HCT116 (cell line): ENCODE measurements at regions not wholly inside any gene's neighbourhood (a gene's known extent, or its start where the extent isn't known, plus 50 kb on each side); places are given as distances from the start of the nearest gene placed in this dataset.

ENCODE experiments used
- CTCF ChIP-seq, 3 experiments: fragments of 200-600 bp in 1 of 3; sonication (generic) in 1 of 3; IDR thresholded peaks in 2 of 3; conservative IDR thresholded peaks in 1 of 3; 2 replicates each; pipeline ENCODE4 v1.5.1; 2012 to 2017; ENCODE audit warnings: low read depth in 2 of 3, low read length in 2 of 3, antibody characterized with exemption in 1 of 3, borderline replicate concordance in 1 of 3, control low read depth in 1 of 3, mild to moderate bottlenecking in 1 of 3, mixed read lengths in 1 of 3, mixed run types in 1 of 3, moderate library complexity in 1 of 3; ENCODE audit not compliant: insufficient read depth in 1 of 3
- EGR1 ChIP-seq: IDR thresholded peaks from 2 replicates; pipeline ENCODE4 v1.6.1; 2012; ENCODE audit warnings: low read depth
- ELF1 ChIP-seq: IDR thresholded peaks from 2 replicates; pipeline ENCODE4 v1.6.1; 2012; ENCODE audit warnings: low read depth, borderline replicate concordance
- EZH2 ChIP-seq: fragments of 200-600 bp; sonication (generic); IDR thresholded peaks from 2 replicates; pipeline ENCODE4 v1.6.1; 2017; ENCODE audit warnings: antibody characterized with exemption, mixed run types
- JUND ChIP-seq: IDR thresholded peaks from 2 replicates; pipeline ENCODE4 v1.6.1; 2012
- MAX ChIP-seq: IDR thresholded peaks from 2 replicates; pipeline ENCODE4 v1.6.1; 2012
- POLR2A ChIP-seq: IDR thresholded peaks from 2 replicates; pipeline ENCODE4 v1.7.0; 2011; ENCODE audit warnings: borderline replicate concordance; ENCODE audit not compliant: insufficient read depth, insufficient read length; ENCODE audit errors: extremely low read depth
- POLR2AphosphoS5 ChIP-seq: IDR thresholded peaks from 2 replicates; pipeline ENCODE4 v1.6.1; 2011; ENCODE audit warnings: mild to moderate bottlenecking, low read depth, low read length, moderate library complexity
- RAD21 ChIP-seq: IDR thresholded peaks from 2 replicates; pipeline ENCODE4 v1.6.1; 2012; ENCODE audit warnings: low read depth, mild to moderate bottlenecking
- REST ChIP-seq: IDR thresholded peaks from 2 replicates; pipeline ENCODE4 v1.6.1; 2012; ENCODE audit warnings: low read depth
- SIN3A ChIP-seq: IDR thresholded peaks from 2 replicates; pipeline ENCODE4 v1.6.1; 2012; ENCODE audit warnings: low read depth
- TCF7L2 ChIP-seq: IDR thresholded peaks from 2 replicates; pipeline ENCODE4 v1.7.0; 2011; ENCODE audit warnings: borderline replicate concordance, inconsistent platforms; ENCODE audit not compliant: insufficient read depth, insufficient read length; ENCODE audit errors: extremely low read depth
- YY1 ChIP-seq: IDR thresholded peaks from 2 replicates; pipeline ENCODE4 v1.6.1; 2011; ENCODE audit warnings: low read length, low read depth, moderate library complexity, mild to moderate bottlenecking; ENCODE audit not compliant: insufficient replicate concordance; ENCODE audit errors: extremely low read depth
- ZNF274 ChIP-seq: fragments of 200-500 bp; sonication (Bioruptor generic); IDR thresholded peaks from 2 replicates; pipeline ENCODE4 v1.6.1; 2014; ENCODE audit warnings: mild to moderate bottlenecking, low read depth, low read length, inconsistent platforms

DNA sequence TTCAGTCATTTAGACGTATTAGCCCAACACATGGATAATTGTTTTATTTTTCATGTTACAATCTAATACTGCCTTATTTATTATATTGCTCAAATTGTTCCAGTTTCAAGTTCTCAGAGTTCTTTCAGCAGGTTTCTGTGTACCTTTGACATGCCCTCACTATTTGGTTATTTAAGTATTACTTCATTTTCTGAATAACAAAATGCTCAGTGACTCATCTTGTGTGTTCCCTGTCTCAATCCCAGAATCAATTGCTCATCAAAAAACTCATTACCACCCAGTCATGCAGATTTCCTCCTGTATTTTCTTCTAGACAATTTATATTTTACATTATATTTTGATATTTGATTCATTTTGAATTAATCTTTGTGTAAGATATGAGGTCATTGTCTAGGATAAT lies 562.6 kb downstream of the ANXA1 start:
- TF ChIP-seq CTCF (IDR thresholded peaks at IDR 0.05 in 2 of 3, conservative IDR thresholded peaks at IDR 0.05 in 1 of 3; ENCODE audit: borderline replicate concordance in 1 of 3, insufficient read depth in 1 of 3, low read depth in 2 of 3, low read length in 2 of 3) (no peak), RAD21 (no peak), YY1 (no peak), TCF7L2 (no peak), POLR2A (no peak), EZH2 (no peak), POLR2AphosphoS5 (no peak), REST (no peak), ELF1 (no peak), EGR1 (no peak), MAX (no peak), ZNF274 (no peak), SIN3A (no peak), JUND (no peak)
